ENCODE measurements at regions not wholly inside any gene's neighbourhood (a gene's known extent, or its start where the extent isn't known, plus 50 kb on each side); places are given as distances from the start of the nearest gene placed in this dataset.

DNA sequence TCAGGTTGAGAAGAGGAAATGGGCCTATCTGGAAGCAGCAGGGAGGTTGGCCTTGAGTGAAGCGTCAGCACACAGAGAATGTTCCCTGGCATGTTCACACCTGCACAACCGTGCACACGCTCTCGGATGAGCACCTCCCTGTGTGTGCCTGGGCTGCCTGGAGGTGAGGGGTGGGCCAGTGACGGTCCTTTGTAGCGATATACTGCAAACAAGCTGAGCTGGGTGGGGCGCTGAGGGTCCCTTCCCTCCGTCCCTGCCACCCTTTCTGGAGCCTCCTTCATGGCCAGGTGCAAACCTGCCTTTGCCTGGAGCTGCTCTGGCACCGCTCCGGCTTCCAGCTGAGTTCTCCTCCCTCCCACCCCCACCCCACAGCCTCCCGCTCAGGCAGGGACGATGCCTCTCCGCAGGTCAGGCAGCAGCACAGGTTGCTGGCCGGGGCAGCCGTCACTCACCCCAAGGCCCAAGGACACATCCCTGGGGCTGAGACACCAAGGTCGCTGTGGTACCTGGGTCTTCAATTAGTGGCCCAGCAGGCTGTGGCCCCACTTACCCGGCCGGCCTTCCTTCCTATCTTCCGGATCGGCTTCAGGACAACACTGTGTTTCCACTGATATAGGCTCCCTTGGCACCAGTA, 111.6 kb downstream of the ERMARD start:
- DNase-seq, result no peak
- no peaks in the 10 kb centered on the region for H3K36me3 ChIP-seq (replicated peaks in 1 of 2; ENCODE audit: insufficient read depth in 1 of 2, low read depth in 2 of 2)

DNA sequence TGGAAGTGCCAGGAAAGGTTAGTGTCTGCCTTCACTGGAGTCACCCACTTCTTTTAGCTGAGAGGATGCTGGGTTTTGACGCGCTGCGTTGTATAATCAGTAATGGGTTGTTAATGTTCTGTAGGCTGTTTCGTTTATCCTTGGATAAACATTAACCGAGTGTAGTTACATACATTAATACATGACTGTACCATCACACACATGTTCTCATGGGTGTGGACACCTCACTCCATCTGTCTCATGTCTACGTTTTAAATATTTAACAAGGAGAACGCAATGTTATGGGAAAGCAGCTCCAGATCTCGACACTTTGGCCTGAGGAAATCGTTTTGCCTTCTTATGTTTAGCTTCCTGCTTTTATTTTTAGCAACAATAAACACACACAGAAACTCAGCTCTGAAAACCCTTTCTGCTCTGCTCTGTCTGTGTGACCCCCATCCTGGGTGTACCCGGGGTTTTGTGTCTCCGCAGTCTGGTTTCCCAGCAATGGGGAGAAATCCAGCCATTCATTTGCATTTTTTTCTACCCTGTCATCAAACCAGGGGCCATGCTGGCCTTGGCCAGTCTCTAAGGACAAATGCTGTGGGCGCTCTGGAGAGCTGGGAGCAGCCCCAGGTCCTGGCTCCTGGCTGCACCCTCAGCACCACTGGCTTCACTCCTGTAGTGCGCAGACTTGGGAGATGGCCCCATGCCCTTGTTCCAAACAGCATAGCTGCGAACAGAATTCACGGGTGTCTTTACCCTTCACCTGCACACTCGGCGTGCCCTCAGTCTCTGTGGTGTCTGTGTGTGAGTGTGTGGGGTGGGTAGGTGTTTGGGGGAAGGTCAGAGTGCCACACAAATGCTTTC, 110.8 kb downstream of the ERMARD start:
- no peaks in the 10 kb centered on the region for H3K36me3 ChIP-seq (replicated peaks in 1 of 2; ENCODE audit: insufficient read depth in 1 of 2, low read depth in 2 of 2)
- no peaks in the 10 kb centered on the region for H3K27me3 ChIP-seq
- intact Hi-C loops (cut with DNase I), result no loop called here
- ATAC-seq, result no peak
- peaks cover 0 to 12% (median 0%) of the 10 kb centered on the region in 3 donors for H3K9me3 ChIP-seq
- TF ChIP-seq, protein P1, sequence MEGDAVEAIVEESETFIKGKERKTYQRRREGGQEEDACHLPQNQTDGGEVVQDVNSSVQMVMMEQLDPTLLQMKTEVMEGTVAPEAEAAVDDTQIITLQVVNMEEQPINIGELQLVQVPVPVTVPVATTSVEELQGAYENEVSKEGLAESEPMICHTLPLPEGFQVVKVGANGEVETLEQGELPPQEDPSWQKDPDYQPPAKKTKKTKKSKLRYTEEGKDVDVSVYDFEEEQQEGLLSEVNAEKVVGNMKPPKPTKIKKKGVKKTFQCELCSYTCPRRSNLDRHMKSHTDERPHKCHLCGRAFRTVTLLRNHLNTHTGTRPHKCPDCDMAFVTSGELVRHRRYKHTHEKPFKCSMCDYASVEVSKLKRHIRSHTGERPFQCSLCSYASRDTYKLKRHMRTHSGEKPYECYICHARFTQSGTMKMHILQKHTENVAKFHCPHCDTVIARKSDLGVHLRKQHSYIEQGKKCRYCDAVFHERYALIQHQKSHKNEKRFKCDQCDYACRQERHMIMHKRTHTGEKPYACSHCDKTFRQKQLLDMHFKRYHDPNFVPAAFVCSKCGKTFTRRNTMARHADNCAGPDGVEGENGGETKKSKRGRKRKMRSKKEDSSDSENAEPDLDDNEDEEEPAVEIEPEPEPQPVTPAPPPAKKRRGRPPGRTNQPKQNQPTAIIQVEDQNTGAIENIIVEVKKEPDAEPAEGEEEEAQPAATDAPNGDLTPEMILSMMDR (IDR thresholded peaks at IDR 0.05), result no peak
- TF ChIP-seq POLR2A (IDR thresholded peaks at IDR 0.05), result no peak
- DNase-seq, result peak in 1 of 4 donors; percentile 9
- 62 to 75% methylated on average over 16 to 17 of the region's 17 CpGs for WGBS, 2 donors
- H3K27ac ChIP-seq, result no peak overlapping the region
- no peaks in the 10 kb centered on the region for H3K4me1 ChIP-seq
- H3K4me3 ChIP-seq, result no peak overlapping the region

More for the DNA sequence above, 111.6 kb downstream of the ERMARD start:
- H3K27me3 ChIP-seq, result no peaks in the 10 kb centered on the region
- H3K4me3 ChIP-seq, result no peak overlapping the region
- no peak for ATAC-seq
- TF ChIP-seq POLR2A (IDR thresholded peaks at IDR 0.05), result no peak
- TF ChIP-seq, protein P1 (IDR thresholded peaks at IDR 0.05), result no peak
- 37 to 43% methylated on average over 15 to 20 of the region's 20 CpGs for WGBS, 2 donors
- no peaks in the 10 kb centered on the region for H3K4me1 ChIP-seq
- intact Hi-C loops (cut with DNase I), result no loop called here
- no peak overlapping the region for H3K27ac ChIP-seq
- H3K9me3 ChIP-seq, result peaks cover 0 to 5% (median 0%) of the 10 kb centered on the region in 3 donors

DNA sequence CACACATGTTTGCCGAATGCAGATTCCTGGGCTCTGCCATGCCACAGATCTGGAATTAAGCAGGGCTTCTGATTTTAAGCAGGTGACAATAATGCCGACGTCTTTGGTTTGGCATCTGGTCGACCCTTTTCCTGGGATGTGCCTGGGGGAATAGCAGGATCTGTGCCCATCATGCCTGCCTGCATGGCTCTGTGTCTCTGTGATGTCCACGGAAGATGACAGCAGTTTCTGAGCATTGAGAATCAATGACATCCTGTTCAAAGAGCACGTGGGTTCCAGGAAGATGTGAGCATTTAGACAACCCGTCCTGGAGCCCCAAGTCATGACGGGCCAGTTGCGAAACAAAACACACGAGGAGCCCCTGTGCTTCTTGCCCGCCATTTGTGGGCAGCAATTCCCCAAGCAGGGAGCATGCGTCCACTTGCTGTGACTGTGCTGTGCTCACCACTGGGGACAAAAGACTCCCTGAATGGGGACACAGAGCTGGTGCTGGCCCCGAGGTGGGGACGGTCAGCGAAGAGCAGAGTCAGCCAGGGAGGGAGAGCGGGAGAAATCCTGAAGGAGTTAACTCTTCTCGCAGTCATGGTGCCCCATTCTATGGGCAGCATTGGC, 110.1 kb downstream of the ERMARD start:
- intact Hi-C loops (cut with DNase I), result no loop called here
- 85 to 89% methylated on average over 15 to 17 of the region's 17 CpGs for WGBS, 2 donors

DNA sequence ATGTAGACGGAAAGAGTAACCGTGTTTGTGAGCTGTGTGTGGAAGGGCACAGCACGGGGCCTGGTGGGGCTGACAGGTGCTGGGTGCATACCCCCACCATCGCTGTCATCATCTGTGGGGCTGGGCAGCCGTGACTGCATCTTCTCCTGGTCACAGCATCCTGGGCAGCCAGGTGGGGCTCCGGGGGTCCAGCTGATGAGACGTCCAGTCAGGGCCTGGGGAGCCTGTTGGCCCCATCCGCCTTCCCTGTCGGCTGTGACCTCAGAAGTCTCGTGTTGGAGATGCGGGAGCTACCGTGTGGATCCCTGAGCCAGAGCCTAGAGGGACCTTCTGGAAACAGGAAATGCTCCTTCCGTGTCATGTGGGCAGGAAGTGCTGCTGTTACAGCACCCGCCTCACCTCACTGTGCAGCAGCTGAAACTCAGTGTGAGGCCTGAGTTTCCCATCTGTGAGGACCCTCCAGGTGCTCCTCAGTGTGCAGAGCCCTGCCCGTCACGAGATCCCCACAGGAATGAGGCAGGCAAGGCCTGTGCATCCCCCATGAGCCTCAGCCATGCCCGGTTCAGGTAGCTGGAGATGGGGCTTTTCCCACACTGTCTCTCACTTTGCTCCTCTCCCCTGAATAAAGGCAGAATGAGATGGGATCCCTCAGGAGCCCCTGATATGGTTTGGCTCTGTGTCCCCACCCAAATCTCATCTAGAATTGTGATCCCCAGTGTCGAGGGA, 108.7 kb downstream of the ERMARD start:
- H3K36me3 ChIP-seq (replicated peaks in 1 of 2; ENCODE audit: insufficient read depth in 1 of 2, low read depth in 2 of 2), result no peaks in the 10 kb centered on the region
- no peak for TF ChIP-seq POLR2A (IDR thresholded peaks at IDR 0.05)
- TF ChIP-seq, protein P1 (IDR thresholded peaks at IDR 0.05), result no peak
- intact Hi-C loops (cut with DNase I), result no loop called here
- ATAC-seq (peak; percentile 47), DNase-seq (no peak)
- no peaks in the 10 kb centered on the region for H3K4me1 ChIP-seq
- peaks cover 0 to 12% (median 0%) of the 10 kb centered on the region in 3 donors for H3K9me3 ChIP-seq
- H3K27me3 ChIP-seq, result no peaks in the 10 kb centered on the region
- 78 to 87% methylated on average over 9 to 17 of the region's 18 CpGs for WGBS, 2 donors
- H3K4me3 ChIP-seq, result no peak overlapping the region
- no peak overlapping the region for H3K27ac ChIP-seq

More for the DNA sequence above, 110.1 kb downstream of the ERMARD start:
- no peak for ATAC-seq
- Histone ChIP-seq H3K27ac (no peak overlapping the region), H3K9me3 (peaks cover 0 to 12% (median 0%) of the 10 kb centered on the region in 3 donors), H3K36me3 (replicated peaks in 1 of 2; ENCODE audit: insufficient read depth in 1 of 2, low read depth in 2 of 2) (no peaks in the 10 kb centered on the region), H3K4me1 (no peaks in the 10 kb centered on the region), H3K27me3 (no peaks in the 10 kb centered on the region), H3K4me3 (no peak overlapping the region)
- DNase-seq, result no peak
- TF ChIP-seq POLR2A (IDR thresholded peaks at IDR 0.05), result no peak
- TF ChIP-seq, protein P1 (IDR thresholded peaks at IDR 0.05), result no peak

Measured in body of pancreas (tissue), 4 donors.